ENCODE measurements at regions not wholly inside any gene's neighbourhood (a gene's known extent, or its start where the extent isn't known, plus 50 kb on each side); places are given as distances from the start of the nearest gene placed in this dataset.
A peak's percentile ranks its signal among the peaks of the same experiment; 100 is the strongest.

- no peak for DNase-seq (ENCODE audit: low read depth in 2 of 2)
These were observed 114.2 kb upstream of the EEA1 start for GRCh38 chr12:93043192-93043876.

DNA sequence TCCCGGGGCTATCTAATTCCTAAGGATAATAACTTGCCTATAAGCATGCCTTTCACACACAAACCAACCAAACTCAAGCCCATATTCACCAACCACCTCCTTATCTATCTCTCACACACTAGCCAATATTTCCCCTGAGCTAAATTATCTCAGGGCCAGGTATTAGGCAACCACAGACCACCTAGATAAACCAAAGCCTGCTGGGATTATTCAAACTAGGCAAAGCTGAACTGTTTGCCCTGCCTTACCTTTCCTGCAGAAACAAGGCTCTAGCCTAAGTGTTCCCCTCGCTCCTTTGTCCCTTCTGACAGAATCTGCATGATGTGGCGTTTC, 114.7 kb upstream of the EEA1 start:
- no peak for DNase-seq (ENCODE audit: low read depth in 2 of 2)

DNA sequence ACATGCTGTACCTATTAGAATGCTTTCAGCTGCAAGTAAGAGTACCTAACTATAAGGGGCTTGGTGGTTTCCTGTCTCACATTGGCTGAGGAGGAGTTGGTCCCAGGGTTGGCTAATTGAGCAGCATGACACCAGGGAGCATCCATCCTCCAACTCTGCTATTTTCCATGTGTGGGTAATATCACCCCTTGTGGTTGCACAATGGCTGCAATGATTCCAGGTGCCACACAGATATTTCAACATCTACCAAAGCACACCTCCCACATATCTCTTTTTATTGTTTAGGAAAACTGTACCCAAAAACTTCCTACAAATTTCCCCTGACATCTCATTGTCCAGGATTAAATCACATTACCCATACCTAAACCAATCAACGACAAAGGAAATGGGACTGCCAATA, 118.0 kb upstream of the EEA1 start:
- DNase-seq (ENCODE audit: low read depth in 2 of 2), result no peak

DNA sequence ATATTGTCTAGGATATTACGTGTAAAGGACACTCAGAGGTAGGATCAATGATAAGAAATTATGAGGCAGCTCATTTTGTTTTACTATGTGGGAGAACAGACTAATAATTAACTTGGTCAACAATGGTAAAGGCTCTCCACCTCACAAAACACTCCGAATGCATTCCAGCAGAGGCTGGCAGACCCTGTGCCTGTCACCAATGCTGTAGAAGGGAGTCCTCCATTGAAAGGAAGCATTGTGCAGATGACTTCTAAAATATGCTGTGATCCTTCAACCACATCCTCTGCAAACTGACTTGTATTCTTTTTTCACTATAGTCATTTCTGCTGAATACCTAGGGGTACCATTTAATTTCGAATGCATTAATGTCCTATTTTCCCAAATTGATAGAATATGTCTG, 119.6 kb upstream of the EEA1 start:
- no peak for DNase-seq (ENCODE audit: low read depth in 2 of 2)

GRCh38 chr12:93050026-93050747, 121.1 kb upstream of the EEA1 start:
- peak; percentile 68 for DNase-seq (ENCODE audit: low read depth in 2 of 2)

- no peak for DNase-seq (ENCODE audit: low read depth in 2 of 2)
These were observed 121.6 kb upstream of the EEA1 start for GRCh38 chr12:93050748-93051081.

DNA sequence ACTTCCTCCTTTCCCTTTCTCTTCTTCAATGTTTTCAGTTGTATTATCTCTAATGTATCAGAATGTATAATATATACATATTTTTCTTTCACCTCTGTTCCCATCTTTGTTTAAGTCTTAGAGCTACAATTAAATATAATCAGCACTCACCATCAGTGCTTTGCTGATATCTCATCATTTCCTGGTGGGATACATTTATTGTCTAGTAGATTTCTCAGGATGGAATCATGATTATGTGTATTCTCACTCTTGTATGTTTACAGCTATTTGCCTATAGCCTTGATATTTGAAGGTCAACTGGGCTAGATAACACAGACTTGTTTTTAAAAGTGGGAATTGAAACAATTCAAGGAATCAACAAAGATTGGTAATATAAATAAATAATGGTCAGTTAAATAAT, 124.9 kb upstream of the EEA1 start:
- DNase-seq (ENCODE audit: low read depth in 2 of 2), result no peak

GRCh38 chr12:93055221-93055620, 126.1 kb upstream of the EEA1 start:
- no peak for DNase-seq (ENCODE audit: low read depth in 2 of 2)

- no peak for DNase-seq (ENCODE audit: low read depth in 2 of 2)
These were observed 128.0 kb upstream of the EEA1 start for GRCh38 chr12:93056971-93057535.

DNA sequence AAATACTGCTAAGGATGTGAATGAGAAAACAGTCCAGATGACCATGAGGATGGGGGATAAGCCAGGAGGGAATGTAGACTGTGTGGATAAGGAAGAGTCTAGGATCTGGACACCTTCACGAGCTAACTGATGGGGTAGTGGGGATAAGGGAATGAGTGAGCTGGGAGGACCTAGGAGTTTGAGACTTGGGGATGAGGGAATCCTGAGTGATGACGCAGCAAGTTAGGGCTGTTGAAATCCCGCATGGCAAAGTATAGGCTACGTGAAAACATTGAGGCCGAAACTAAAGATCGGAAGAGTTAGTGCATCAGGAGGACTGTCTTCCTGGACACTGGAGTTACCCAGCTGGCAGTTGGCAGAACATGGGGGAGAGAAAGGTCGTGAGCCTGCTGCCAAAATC, 129.2 kb upstream of the EEA1 start:
- no peak for DNase-seq (ENCODE audit: low read depth in 2 of 2)

DNA sequence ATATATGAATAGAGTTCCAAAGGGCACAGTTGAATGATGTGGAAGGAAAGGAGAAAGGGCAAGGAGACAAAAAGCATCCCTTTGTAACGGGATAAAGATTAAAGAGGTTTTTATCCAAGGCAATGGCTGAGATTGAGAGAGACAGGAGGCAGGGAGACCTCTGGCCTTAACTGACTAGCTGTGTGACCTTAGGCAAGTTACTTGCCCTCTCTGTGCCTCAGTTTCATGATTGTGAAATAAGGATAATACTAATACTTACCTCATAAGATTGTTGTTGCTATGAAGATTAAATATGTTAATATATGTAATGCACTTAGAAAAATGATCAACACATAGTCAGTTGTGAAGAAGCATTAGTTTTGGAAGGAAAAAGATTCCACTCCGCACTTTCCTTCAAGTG, 130.2 kb upstream of the EEA1 start:
- no peak for DNase-seq (ENCODE audit: low read depth in 2 of 2)

GRCh38 chr12:93059925-93060665, 131.0 kb upstream of the EEA1 start:
- no peak for DNase-seq (ENCODE audit: low read depth in 2 of 2)

GRCh38 chr12:93060666-93061472, 131.8 kb upstream of the EEA1 start:
- DNase-seq (ENCODE audit: low read depth in 2 of 2), result peak; percentile 70 to 72

DNA sequence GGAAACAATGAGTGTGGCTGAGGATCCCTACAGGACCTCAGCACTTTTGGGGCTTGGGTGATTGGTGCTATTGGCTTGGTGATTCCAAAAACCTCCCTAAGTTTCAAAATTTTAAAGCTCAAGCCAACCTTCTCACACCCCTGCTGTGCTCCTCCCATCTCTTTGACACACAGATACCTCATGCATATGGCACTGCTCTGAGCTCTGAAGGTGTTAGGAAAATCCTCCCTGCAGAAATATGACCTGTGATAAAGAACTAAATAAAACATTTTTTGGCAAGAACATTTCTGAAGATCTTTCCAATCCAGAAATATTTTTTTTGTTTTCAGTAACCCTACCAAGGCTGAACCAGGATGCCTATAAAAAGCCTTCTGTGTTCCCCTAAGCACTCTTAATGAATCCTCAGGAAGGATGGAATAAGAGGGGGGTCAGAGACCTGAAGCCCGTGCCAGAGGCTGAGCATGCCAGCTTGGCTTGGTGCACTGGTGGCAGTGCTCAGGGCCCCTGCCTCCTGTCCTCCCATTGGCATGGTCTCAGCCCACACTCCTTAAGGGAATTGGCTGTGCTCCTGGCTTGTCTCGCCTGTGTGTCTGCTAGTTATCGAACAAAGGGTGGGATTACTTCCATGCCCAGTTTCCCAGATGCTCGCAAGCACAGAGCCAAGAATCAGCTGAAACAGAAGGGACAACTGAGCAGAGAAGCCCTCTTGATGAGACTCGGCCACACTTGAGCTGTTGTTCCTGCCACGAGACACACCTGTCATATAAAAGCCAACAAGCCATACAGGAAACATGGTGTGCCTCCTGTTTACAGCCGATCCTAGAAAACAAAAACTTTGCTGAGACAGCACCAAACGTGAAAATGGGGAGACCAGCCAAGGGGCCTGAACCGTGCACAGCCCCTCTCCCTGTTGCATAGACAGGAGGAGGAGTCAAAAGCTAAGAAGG, 132.7 kb upstream of the EEA1 start:
- DNase-seq (ENCODE audit: low read depth in 2 of 2), result no peak

- no peak for DNase-seq (ENCODE audit: low read depth in 2 of 2)
These were observed 136.8 kb upstream of the EEA1 start for GRCh38 chr12:93065896-93066295.

- no peak for DNase-seq (ENCODE audit: low read depth in 2 of 2)
These were observed 143.2 kb upstream of the EEA1 start for GRCh38 chr12:93072340-93072739.

DNA sequence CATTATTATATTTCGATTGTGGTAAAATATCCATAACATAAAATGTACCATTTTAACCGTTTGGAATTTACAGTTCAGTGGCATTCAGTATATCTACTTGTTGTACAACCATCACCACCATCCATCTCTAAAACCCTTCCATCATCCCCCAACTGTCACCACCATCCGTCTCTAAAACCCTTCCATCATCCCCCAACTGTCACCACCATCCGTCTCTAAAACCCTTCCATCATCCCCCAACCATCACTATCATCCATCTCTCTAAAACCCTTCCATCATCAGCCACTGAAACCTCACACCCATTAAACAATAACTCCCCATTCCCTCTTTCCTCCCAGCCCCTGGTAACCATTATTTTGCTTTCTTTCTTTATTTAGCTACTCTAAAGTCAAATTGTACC, 144.2 kb upstream of the EEA1 start:
- DNase-seq (ENCODE audit: low read depth in 2 of 2), result no peak

DNA sequence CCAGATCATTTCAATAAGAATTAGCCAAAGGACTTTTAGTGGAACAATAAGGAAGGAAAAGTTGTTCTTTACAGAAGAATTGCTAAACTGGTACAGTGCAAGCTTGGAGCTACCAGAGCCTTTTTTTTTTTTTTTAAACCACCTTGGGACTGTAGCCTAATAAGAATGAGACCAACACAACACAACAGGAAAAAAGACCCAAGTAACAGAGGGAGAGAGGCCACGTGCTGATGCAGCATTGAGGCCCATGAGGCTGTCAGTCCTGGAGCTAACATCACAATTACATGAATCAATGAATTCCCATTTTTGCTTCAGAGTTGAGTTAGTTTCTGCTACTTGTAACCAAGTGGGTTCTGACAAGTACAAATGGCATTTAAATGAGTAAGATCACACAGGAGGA, 149.0 kb upstream of the EEA1 start:
- DNase-seq (ENCODE audit: low read depth in 2 of 2), result no peak

- DNase-seq (ENCODE audit: low read depth in 2 of 2), result no peak
These were observed 149.5 kb upstream of the EEA1 start for GRCh38 chr12:93078577-93078976.

GRCh38 chr12:93079271-93079670, 150.2 kb upstream of the EEA1 start:
- DNase-seq (ENCODE audit: low read depth in 2 of 2), result no peak

DNA sequence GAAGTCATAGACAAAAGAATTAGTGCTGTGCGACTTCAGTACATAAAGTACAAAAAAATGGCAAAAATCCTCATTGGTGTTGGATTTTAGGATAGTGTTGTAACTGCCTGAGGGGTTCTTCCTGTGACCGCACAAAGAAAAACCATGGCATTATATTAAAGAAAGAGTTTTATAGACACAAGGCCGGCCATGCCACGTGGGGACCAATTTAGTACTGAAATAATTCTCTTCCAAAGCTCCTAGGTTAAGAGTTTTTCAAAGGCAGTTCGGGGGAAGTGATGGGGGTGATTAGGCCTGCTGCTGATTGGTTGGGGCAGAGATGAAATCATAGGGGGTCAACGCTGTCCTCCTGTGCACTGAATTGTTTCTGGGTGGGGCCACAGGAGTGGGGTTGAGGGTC, 150.9 kb upstream of the EEA1 start:
- no peak for DNase-seq (ENCODE audit: low read depth in 2 of 2)

All from fibroblast of skin of left quadriceps (primary cell).